Fibroblast of skin of left biceps (primary cell): ENCODE measurements at regions not wholly inside any gene's neighbourhood (a gene's known extent, or its start where the extent isn't known, plus 50 kb on each side); places are given as distances from the start of the nearest gene placed in this dataset.
"Not testable (repeated sequence)": the region's sequence is repeated elsewhere in the genome, so short reads cannot be mapped to it uniquely, and the experiment has no call there.

ENCODE experiments used
- DNase-seq, 2 experiments: peaks; one replicate each; pipeline ENCODE4 v3.0.0-alpha.2; 2013; ENCODE audit warnings: low read depth in 2 of 2

DNA sequence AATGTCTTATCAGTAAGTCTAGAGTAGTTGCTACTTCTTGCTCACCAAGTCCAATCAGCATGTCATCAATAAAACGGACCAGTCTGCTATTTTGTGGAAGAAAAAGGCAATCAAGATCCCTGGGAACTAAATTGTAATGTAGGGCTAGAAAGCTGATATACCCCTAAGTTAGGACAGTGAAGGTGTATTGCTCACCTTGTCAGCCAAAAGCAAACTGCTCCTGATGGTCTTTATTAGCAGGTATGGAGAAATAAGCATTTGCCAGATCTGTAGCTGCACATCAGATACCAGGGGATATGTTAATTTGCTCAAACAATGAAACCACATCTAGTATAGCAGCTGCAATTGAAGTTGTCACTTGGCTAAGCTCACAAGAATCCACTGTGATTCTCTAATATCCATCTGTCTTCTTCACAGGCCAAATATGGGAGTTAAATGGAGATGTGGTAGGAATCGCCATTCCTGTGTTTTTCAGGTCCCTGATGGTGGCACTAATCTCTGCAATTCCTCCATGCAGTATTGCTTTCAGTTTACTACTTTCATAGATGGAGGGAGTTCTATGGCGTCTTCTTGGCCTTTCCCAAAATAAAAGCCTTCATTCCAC, 75.0 kb downstream of the TMEM237 start:
- DNase-seq: no peak

DNA sequence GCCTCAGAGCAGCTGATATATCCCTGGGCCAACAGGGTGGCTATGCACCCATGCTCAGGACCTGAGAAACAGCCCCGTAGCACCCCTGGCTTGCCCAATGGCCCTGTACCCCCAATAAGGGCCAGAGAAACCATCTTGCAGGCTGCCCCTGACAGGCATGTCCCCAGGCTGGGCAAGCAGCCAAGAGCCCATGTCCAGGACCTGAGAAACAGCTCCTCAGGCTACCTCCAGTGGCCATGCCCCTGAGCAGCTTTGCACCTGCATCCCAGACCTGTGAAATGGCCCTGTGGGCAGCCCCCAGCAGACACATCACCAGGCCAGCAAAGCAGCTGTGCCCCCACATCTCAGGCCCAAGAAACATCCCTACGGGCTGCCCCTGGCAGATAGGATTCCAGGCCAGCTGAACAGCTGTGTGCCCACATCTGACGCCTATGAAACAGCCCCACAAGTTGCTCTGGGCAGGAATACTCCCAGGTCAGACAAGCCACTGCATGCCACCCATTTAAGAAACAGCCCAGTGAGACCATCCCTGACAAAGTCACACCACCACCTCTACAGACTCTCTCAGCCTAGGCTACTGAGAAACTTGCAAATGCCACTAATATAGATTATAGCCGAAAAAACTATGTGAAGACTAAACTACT, 84.1 kb downstream of the TMEM237 start:
- no peak for DNase-seq

DNA sequence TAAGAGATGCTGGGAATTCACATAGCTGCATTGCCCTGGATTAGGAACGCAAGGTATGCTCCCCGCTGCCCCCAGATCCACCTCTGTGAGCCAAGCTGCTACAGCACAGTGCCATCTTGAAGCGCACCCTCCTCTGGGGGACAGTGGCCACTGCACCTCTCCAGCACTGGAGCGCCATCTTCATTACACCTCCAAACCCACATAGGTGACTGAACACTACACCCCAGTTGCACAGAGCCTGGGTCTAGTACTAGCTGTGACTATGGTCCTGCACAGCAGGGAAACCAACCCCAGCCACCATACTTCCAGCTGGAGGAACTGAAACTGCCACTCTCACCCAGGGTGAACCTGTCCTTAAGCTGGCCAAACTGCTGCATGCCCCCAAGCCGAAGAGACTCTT, 84.6 kb downstream of the TMEM237 start:
- DNase-seq: no peak

DNA sequence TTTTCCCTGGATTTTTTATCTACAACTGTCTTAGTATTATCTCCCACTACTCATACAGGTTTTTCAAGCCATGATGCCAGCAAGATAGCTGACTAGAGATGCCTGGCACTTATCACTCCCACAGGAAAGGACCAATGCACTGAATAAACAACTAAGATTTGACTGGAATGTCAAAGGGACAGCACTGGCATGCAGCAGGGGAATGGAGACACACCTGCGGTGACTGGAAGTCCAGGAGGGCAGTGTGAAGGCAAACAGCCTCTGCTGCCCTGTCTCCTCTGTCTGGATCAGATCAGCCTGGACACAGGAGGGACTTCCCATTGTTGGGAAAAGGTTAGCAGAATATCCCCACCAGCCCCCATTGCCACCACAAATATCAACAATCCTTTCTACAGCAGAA, 85.1 kb downstream of the TMEM237 start:
- DNase-seq: no peak

DNA sequence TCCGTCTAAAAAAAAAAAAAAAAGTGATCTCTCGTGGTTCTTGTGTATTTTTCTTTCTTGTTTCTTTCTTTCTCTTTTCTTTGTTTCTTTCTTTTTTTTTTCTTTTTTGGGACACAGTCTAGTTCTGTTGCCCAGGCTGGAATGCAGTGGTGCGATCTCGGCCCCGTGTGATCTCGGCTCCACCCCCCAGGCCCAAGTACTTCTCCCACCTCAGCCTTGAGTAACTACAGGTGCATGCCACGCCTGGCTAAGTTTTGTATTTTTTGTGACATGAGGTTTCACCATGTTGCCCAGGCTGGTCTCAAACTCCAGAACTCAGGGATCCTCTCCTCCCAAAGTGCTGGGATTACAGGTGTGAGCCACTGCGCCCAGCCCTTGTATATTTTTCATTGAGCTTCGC, 91.4 kb downstream of the TMEM237 start:
- DNase-seq: no peak

DNA sequence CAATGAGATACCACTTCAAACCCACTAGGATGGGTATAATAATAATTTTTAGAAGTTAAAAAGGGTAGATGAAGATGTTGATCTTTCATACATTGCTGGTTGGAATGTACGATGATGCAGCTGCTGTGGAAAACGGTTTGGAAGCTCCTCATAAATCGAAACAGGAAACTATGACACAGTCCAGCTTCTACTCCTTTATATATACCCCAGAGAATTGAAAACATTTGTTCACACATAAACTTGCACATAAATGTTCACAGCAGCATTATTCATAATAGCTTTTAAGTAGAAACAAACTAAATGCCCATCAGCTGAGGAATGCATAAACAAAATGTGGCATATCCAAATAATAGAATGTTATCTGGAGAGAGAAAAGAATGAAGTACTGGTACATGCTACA, 95.0 kb downstream of the STRADB start:
- peak; percentile 31 to 32 for DNase-seq

DNA sequence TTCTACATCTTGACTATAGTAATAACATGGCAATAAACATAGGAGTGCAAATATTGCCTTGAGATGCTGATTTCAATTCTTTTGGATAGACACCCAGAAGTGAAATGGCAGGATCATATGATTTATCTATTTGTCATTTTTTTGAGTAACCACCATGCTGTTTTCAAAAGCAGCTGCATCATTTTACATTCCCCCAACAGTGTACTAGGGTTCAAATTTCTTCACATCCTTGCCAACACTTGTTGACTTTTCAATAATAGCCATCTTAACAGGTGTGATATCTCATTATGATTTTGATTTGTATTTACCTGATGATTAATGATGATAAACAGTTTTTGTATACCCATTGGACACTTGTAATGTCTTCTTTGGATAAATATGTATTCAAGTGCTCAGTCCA, 90.8 kb downstream of the STRADB start:
- DNase-seq: no peak

DNA sequence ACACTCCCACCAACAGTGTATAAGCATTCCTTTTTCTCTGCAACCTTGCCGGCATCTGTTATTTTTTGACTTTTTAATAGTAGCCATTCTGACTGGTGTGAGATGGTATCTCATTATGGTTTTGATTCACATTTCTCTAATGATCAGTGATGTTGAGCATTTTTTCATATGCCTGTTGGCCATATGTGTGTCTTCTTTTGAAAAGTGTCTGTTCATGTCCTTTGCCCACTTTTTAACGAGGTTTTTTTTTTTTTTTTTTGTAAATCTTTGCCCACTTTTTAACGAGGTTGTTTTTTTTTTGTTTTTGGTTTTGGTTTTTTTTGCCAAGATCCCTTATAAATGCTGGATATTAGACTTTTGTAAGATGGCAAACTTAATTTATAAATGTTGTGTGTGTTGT, 87.7 kb downstream of the STRADB start:
- not testable (repeated sequence) for DNase-seq

DNA sequence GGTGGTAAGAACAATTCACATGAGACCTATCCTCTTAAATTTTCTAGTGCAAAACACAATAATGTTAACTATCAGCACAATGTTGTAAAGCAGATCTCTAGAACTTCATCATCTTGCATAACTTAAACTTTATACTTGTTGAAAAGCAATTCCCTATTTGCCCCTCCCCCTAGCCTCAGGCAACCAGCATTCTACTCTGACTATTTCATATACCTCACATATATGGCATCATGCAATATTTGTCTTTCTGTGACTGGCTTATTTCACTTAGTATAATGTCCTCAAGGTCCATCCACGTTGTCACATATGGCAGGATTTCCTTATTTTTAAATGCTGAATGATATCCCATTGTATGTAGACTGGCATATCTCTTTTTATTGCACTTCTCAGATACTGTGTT, 86.5 kb downstream of the STRADB start:
- DNase-seq: no peak

DNA sequence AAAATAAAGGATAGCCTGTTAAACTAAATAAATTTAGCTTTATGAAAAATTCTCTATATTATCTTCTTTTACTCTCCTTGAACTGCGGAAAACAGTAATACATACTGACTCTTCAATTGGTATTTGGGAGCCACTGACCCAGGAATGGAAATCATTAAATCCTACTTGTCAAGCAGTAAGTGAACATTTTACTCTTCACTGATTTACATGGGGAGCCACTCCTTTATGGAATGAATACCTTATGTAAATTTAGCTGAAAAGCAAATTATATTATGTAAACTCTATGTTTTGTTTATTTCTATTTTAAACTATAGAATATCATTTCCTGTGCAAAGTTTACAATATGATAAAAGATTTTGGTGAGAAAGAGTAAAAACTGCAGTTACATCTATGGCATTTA, 85.2 kb downstream of the STRADB start:
- no peak for DNase-seq

DNA sequence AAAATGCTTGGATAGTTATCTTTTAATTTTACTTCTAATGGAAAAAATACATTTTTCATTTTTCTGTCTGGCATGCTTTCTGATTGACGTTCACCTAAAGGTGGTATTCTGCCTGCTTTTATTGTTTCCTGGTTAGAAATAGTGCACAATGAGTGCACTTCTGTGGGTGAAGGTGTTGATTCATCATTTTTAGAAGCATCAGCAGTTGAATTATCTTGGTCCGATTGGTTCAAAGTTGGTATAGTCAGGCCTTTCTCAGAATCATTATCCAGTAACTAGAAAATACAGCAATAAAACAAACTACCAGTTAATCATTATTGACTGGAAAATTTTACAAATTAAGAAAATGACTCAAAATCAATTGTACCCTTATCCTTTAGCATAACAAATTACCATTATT, 84.5 kb downstream of the STRADB start:
- no peak for DNase-seq

DNA sequence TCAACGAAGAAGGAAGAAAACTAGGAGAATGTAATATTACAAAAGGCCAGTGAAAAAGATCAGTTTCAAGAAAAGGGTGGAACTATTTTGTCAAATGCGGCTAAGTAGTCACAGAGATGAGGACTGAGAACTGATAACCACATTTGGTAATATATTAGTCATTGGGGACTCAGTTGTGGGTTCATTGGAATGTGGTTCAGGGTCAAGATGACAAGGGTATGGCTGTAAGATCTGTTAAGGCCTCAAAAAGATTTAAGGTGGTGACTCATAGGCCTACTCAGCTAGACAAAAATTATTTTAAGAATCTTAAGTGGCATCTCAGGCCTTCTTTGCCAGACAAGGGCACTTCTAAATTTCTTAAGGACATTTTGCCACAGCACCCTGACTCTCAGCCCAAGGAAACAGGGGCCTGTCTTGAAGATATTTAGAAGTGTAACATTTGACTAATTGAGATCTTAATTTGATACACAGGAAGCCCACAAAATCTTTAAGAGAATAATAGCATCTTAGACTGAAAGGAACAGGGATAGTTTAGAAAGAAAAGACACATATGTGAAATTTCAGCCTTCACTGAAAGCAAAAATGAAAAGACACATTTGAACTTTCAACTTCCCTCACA, 81.3 kb downstream of the STRADB start:
- DNase-seq: peak; percentile 74 to 79
